Memory B cell (primary cell): ENCODE measurements at regions not wholly inside any gene's neighbourhood (a gene's known extent, or its start where the extent isn't known, plus 50 kb on each side); places are given as distances from the start of the nearest gene placed in this dataset.
"Not testable (repeated sequence)": the region's sequence is repeated elsewhere in the genome, so short reads cannot be mapped to it uniquely, and the experiment has no call there.

Experiments used
- ATAC-seq: fragments of 150-1000 bp; cut with Tn5 transposase; 2 replicates; pipeline ENCODE4 v1.10.0; 2021; ENCODE audit warnings: low read depth, mild to moderate bottlenecking, moderate library complexity
- DNase-seq, 2 donors: peaks; one replicate each; pipeline ENCODE4 v3.0.0; 2022; ENCODE audit warnings: low spot score in 2 of 2
- H3K27ac Mint-ChIP-seq: one replicate; pipeline ENCODE4 v1.8.0; 2022; ENCODE audit warnings: mild to moderate bottlenecking, moderate library complexity, mixed read lengths
- H3K27me3 Mint-ChIP-seq: one replicate; pipeline ENCODE4 v1.8.0; 2022; ENCODE audit warnings: mixed read lengths
- H3K36me3 Mint-ChIP-seq: one replicate; pipeline ENCODE4 v1.8.0; 2022; ENCODE audit warnings: mild to moderate bottlenecking, mixed read lengths
- H3K4me1 Mint-ChIP-seq: one replicate; pipeline ENCODE4 v1.8.0; 2022; ENCODE audit warnings: mixed read lengths
- H3K4me3 Mint-ChIP-seq: one replicate; pipeline ENCODE4 v1.8.0; 2022; ENCODE audit warnings: mild to moderate bottlenecking, moderate library complexity, mixed read lengths
- H3K9me3 Mint-ChIP-seq: one replicate; pipeline ENCODE4 v1.8.0; 2022; ENCODE audit warnings: mixed read lengths

DNA sequence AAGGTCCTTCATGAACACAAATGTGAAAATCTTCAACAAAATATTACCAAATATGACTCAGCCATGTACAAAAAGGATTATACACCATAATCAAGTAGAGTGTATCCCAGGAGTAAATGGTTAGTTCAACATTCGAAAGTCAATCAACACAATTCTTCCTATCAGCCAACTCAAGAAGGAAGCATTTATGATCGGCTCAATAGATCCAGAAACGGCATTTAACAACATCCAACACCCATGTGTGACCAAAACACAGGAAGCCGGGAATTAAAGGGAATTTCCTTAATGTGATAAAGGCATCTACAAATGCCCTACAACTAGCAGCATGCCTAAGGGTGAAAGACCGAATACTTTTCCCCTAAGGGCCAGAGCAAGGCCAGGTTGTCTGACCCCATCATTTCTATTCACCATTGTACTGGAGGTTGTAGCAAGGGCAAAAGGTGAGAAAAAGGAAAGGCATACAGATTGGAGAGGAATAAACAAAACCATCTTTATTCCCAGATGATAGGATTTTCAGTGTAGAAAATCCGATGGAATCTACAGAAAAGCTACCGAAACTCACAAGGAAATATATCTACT, 69.9 kb upstream of the CLDN5 start:
- H3K27me3 Mint-ChIP-seq: peaks cover 11% of the 10 kb centered on the region
- no peak overlapping the region for H3K4me3 Mint-ChIP-seq
- H3K27ac Mint-ChIP-seq: no peak overlapping the region
- peaks cover 18% of the 10 kb centered on the region for H3K4me1 Mint-ChIP-seq
- H3K9me3 Mint-ChIP-seq: no peaks in the 10 kb centered on the region
- ATAC-seq: no peak
- no peaks in the 10 kb centered on the region for H3K36me3 Mint-ChIP-seq
- DNase-seq: no peak

DNA sequence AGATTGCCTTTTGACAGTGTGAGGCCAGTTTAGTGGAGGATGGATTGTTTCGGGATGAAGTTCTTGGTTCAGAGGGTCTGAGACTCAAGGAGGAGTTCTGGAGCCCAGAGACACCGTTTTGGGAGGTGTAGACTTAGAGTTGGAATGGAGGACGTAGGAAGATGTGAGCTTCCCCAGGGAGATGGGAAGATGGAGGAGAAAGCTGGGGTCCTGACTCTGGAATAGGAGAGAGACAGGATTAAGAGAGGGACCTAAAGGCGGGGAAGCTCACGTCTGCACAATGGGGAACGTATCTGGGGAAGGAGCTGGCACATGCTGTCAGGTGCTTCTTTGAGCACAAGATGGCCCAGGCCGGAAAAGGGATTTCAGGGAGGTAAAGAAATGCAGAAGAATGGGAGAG, 71.3 kb upstream of the CLDN5 start:
- ATAC-seq: no peak
- no peak for DNase-seq
- peak overlapping the region; percentile 65 for H3K27ac Mint-ChIP-seq
- peaks cover 6% of the 10 kb centered on the region for H3K27me3 Mint-ChIP-seq
- no peaks in the 10 kb centered on the region for H3K36me3 Mint-ChIP-seq
- H3K4me3 Mint-ChIP-seq: peak overlapping the region; percentile 14
- H3K9me3 Mint-ChIP-seq: no peaks in the 10 kb centered on the region
- H3K4me1 Mint-ChIP-seq: peaks cover 18% of the 10 kb centered on the region

DNA sequence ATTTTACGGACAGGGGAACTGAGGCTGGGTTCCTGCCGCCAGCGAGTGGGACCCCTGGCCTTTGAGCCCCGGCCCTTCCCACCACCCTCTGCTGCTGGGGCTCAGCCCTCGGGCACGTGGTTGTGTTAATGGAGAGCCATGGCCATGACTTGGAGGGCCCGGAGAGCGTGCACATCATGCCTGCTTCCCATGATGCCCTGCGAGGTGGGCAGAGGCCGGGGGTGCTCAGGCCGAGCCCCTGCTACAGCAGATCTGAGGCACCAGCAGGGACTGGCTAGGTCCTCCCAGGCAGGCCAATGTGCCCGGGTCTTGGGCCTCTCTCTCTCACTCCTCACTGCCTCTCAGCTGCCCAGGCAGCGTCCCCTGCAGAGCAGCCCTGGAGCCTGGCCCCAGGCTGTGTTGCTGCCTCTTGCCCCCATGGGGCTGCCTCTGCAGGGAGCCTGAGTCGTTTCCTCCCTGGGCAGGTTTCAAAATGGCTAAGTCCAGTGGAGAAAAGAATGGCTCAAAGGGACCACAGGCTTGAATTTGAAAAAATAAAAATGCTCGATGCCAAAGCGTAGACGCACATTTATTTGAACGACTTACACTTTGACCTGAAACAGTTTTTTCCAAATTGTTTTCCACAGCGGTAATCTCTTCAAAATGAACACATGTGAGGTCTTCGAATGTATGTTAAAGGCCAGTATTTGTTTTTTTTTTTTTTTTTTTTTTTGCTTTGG, 72.6 kb upstream of the CLDN5 start:
- DNase-seq (no peak), ATAC-seq (no peak)
- peak overlapping the region; percentile 13 for H3K27ac Mint-ChIP-seq
- peak overlapping the region; percentile 74 for H3K4me3 Mint-ChIP-seq
- peaks cover 6% of the 10 kb centered on the region for H3K27me3 Mint-ChIP-seq
- no peaks in the 10 kb centered on the region for H3K9me3 Mint-ChIP-seq
- peaks cover 18% of the 10 kb centered on the region for H3K4me1 Mint-ChIP-seq
- H3K36me3 Mint-ChIP-seq: no peaks in the 10 kb centered on the region

DNA sequence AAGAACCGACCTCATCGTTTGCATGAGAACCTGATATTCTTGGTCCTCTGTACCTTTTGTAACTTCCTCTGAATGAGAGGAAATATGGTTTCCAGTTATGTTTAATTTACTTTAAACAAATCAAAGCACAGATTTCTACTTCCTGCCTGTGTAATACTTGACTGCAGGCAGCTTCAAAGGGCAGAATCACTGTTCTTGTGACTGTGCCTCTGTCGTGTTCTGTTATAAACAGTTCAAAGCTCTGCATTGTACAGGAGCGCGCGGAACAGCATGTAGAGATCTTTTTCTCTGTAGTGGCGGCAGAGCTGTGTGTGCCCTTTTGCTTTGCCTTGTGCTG, 73.2 kb upstream of the CLDN5 start:
- peaks cover 6% of the 10 kb centered on the region for H3K27me3 Mint-ChIP-seq
- peak; percentile 85 for ATAC-seq
- H3K27ac Mint-ChIP-seq: peak overlapping the region; percentile 13
- no peak for DNase-seq
- no peaks in the 10 kb centered on the region for H3K9me3 Mint-ChIP-seq
- H3K4me1 Mint-ChIP-seq: peaks cover 18% of the 10 kb centered on the region
- peak overlapping the region; percentile 74 for H3K4me3 Mint-ChIP-seq
- no peaks in the 10 kb centered on the region for H3K36me3 Mint-ChIP-seq

DNA sequence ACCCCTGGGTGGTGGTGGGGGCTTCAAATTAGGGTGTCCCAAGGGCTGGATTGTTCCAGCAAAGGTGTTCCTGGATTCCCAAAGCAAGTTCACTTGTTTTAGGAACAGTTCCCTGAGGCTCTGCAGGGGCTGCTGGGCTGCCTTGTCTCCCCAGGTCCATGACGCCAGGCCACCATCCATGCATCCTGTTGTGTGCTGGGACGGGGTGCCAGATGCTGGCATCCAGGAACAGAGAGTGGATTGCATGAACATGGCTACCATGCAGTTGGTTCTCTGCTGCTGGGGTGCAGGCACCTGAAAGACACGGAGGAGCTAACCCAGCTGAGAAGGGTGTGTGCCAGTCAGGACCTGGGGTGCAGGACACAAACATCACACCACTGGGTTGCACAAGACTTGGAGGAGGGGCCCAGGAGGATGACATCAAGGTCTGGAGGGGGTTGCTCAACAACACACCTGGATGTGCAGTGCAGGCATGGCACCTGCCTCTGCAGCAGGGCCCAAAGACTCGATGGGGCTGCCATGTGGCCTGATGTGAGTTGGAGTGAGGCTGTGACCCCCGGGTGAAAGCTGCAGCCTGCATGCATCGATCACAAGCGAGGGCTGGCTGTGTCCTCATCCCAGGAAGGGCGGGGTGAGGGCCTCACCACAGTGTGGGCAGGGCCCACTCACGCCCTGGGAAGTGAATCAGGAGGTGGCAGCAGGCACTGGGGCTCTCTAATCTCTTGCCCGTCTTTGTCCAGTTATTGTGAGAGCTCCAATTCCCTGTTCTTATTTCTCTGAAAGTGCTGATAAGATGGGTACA, 74.0 kb upstream of the CLDN5 start:
- no peaks in the 10 kb centered on the region for H3K36me3 Mint-ChIP-seq
- H3K27ac Mint-ChIP-seq: peak overlapping the region; percentile 17
- peaks cover 4% of the 10 kb centered on the region for H3K27me3 Mint-ChIP-seq
- H3K4me3 Mint-ChIP-seq: no peak overlapping the region
- no peaks in the 10 kb centered on the region for H3K9me3 Mint-ChIP-seq
- H3K4me1 Mint-ChIP-seq: peaks cover 18% of the 10 kb centered on the region
- ATAC-seq (no peak), DNase-seq (no peak)

DNA sequence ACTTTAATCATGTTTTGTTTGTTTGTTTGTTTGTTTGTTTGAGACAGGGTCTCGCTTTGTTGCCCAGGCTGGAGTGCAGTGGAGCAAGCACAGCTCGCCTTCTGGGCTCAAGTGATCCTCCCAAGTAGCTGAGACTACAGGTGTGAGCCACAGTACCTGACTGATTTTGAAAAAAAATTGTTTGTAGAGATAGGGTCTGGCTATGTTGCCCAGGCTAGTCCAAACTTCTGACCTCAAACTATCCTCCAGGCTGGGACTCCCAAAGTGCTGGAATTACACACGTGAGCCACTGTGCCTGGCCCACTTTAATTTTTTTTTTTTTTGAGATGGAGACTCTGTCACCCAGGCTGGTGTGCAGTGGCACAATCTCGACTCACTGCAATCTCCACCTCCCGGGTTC, 74.8 kb upstream of the CLDN5 start:
- peaks cover 18% of the 10 kb centered on the region for H3K4me1 Mint-ChIP-seq
- H3K9me3 Mint-ChIP-seq: no peaks in the 10 kb centered on the region
- peaks cover 4% of the 10 kb centered on the region for H3K27me3 Mint-ChIP-seq
- no peak overlapping the region for H3K4me3 Mint-ChIP-seq
- H3K36me3 Mint-ChIP-seq: no peaks in the 10 kb centered on the region
- no peak for ATAC-seq
- no peak for DNase-seq
- H3K27ac Mint-ChIP-seq: no peak overlapping the region

DNA sequence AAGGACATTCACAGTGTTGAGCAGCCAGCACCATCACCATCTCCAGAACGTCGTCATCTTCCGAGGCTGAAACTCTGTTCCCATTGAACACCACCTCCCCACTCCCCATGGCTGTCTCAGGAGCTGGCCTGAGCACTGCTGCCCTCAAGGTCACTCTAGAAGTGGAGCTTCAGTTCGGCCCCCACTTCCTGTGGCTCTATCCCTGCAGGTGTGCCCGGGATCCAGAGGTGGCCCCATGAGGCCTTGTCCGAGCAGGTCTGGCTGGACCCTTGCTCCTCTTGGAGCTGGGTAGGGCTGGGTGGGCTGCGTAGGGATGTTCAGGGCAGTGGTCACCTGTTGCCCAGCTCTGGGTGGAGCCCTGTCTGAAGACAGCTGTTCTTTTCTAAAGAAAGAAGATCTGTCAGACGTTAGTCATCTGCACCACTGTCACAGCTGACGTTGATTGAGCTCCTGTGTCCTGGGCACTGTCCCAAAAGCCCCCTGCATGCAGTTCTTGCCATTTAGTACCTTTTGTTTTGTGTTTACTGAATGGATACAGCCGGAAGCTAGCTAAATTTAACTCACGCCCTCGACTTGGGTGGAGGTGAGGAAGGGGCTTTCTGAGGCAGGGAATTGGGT, 75.5 kb upstream of the CLDN5 start:
- Mint-ChIP-seq H3K9me3 (no peaks in the 10 kb centered on the region), H3K4me3 (no peak overlapping the region), H3K4me1 (peaks cover 20% of the 10 kb centered on the region), H3K36me3 (no peaks in the 10 kb centered on the region), H3K27ac (no peak overlapping the region), H3K27me3 (peaks cover 4% of the 10 kb centered on the region)
- DNase-seq (no peak), ATAC-seq (no peak)

DNA sequence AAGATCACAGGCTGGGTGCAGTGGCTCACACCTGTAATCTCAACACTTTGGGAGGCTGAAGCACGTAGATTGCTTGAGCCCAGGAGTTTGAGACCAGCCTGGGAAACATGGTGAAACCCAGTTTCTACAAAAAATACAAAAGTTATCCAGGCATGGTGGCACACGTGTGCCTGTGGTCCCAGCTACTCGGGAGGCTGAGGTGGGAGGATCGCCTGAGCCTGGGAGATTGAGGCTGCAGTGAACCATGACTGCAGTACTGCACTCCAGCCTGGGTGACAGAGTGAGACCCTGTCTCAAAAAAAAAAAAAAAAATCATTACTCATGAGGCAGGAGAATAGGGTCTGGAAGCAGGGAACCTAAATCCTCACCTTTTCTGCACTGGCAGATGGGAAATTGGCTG, 79.1 kb upstream of the CLDN5 start:
- not testable (repeated sequence) for ATAC-seq, H3K27ac Mint-ChIP-seq, H3K4me1 Mint-ChIP-seq, DNase-seq, H3K36me3 Mint-ChIP-seq, H3K9me3 Mint-ChIP-seq, H3K4me3 Mint-ChIP-seq
- peaks cover 15% of the 10 kb centered on the region for H3K27me3 Mint-ChIP-seq

DNA sequence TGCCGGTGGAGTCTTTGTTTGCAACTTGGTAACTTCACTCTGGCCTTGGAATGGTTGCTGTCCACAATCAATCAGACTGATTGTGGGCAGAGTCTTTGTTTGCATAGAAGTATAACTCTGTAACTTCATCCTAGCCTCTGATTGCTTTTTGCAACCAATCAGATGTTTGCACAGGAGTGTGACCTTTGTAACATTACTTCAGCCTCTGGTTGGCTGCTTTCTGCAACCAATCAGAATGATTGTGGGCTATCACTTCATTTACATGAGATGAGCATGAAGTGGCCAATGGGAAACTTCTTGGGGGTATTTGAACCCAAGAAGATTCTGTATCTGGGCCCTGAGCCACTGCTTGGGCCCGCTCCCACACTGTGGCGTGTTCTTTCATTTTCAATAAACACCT, 79.6 kb upstream of the CLDN5 start:
- ATAC-seq (no peak), DNase-seq (no peak)
- no peak overlapping the region for H3K4me3 Mint-ChIP-seq
- no peak overlapping the region for H3K27ac Mint-ChIP-seq
- H3K27me3 Mint-ChIP-seq: peaks cover 15% of the 10 kb centered on the region
- no peaks in the 10 kb centered on the region for H3K9me3 Mint-ChIP-seq
- H3K4me1 Mint-ChIP-seq: peaks cover 5% of the 10 kb centered on the region
- no peaks in the 10 kb centered on the region for H3K36me3 Mint-ChIP-seq

DNA sequence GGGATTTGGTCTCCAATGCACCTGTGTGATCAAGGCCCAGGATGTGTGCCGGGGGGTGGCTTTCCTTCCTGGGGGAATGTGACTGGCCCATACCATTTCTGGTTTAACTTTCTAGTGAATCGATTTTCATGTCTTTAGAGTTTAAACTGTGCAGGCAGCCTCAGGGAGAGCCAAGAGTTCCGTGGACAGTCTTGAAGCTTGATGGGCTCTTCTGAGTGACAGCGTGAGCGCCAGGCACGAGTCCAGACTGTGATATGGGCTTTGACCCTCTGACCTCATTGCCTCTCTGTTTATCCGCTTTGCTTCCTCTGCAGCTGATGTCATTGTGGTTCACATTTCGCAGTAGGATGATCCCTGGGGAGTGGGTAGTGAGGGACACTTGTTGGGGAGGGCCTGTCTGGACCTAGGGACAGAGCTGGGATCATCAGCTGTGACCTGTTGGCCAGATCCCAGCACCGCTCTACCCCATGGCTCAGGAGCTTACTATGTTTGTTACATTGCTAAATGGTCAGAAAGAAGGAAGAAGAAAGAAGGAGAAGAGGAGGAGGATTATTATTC, 80.6 kb upstream of the CLDN5 start:
- Mint-ChIP-seq H3K9me3 (no peaks in the 10 kb centered on the region), H3K4me1 (peaks cover 5% of the 10 kb centered on the region), H3K36me3 (no peaks in the 10 kb centered on the region), H3K4me3 (no peak overlapping the region), H3K27ac (no peak overlapping the region), H3K27me3 (peaks cover 13% of the 10 kb centered on the region)
- ATAC-seq (no peak), DNase-seq (no peak)

DNA sequence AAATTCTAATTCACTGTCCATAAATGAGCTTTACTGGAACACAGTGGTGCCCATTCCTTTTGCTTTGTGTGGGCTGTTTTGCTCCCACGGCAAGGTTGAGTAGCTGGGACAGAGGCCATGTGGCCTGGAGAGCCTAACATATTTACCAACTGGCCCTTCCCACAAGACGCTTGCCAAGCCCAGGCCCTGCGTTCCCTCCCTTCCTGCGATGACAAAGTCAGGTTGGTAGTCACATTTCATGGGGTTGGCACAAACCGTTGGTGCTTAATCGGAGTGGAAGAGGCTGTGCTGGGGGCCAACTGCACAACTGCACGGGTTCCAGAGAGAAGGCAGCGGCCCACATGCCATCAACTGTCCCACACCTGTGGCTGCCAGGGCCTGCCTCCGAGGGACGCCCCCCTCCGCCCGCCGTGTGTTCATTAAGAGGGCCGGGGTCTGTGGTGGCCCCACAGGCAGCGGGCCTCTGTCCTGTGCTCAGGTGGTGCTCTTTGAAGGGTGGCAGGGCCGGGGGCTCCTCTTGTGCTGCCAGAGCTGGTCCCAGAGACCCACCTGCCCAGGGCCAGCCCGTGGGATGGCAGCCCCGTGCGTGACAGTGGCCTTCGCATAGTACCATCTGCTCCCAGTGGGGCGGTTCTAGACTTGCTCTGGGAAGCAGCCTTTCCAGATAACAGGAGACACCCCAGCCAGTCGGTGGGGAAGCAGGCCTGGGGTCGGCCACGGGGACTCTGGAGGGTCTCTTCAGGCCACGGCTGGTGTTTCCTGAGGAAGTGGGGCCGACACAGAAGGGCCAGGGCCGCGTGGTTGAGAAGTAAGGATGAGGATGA, 81.5 kb upstream of the CLDN5 start:
- peaks cover 13% of the 10 kb centered on the region for H3K27me3 Mint-ChIP-seq
- no peak overlapping the region for H3K27ac Mint-ChIP-seq
- DNase-seq (no peak), ATAC-seq (no peak)
- H3K4me1 Mint-ChIP-seq: peaks cover 8% of the 10 kb centered on the region
- no peaks in the 10 kb centered on the region for H3K9me3 Mint-ChIP-seq
- H3K4me3 Mint-ChIP-seq: no peak overlapping the region
- no peaks in the 10 kb centered on the region for H3K36me3 Mint-ChIP-seq

DNA sequence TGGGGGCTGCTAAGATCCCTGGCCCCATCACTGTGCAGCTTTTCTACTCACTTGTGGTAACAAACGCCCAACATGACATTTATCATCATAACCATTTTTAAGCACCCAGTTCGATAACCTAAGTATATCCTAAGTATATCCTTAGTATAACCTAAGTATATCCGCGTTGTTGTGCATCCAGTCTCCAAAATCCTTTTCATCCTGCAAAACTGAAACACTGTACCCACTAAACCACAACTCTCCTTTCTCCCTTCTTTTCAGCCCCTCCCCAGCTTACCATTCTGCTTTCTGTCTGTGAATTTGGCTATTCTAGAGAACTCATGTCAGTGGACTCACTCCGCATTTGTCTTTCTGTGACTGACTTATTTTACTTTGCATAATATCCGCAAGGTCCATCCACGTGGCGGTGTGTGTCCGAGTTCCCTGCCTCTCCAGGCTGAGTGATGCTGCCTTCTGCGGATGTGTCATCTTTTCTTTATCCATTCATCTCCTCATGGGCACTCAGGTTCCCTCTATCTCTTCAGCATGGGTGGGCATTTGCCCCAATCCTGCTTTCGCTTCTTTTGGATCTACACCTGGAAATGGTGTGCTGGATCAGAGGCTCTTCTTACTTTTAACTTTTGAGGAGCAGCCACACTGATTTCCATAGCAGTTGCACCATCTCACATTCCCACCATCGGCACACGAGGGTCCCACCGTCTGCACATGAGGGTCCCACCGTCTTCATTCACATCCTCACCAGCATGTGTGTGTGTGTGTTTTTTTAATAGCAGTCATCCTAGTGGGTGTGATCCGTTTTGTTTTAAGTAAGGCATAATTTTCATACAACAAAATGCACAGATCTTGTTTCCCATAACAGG, 82.4 kb upstream of the CLDN5 start:
- Mint-ChIP-seq H3K36me3 (no peaks in the 10 kb centered on the region), H3K4me3 (no peak overlapping the region), H3K9me3 (no peaks in the 10 kb centered on the region), H3K27ac (no peak overlapping the region), H3K4me1 (peaks cover 13% of the 10 kb centered on the region), H3K27me3 (peaks cover 13% of the 10 kb centered on the region)
- DNase-seq (no peak), ATAC-seq (no peak)
